SK-N-SH (cell line): ENCODE measurements at regions not wholly inside any gene's neighbourhood (a gene's known extent, or its start where the extent isn't known, plus 50 kb on each side); places are given as distances from the start of the nearest gene placed in this dataset.

Source experiments
- CTCF ChIA-PET: fragments of 300-600, 350-600 bp; formaldehyde crosslinking; extraction: SDS; loops from one replicate; lab custom pipeline; 2021; lab: Yijun Ruan, JAX
- POLR2A ChIA-PET: fragments of 350-600 bp; sonication (Branson Sonifier 250); formaldehyde crosslinking; extraction: SDS; loops from one replicate; lab custom pipeline; 2020; ENCODE audit warnings: antibody characterized with exemption, inconsistent platforms; lab: Yijun Ruan, JAX
- DNase-seq: peaks from one replicate; pipeline ENCODE4 v3.0.0; 2012
- H2AFZ ChIP-seq: fragments of 200-600 bp; sonication (generic); 2 replicates; pipeline ENCODE4 v1.8.1; 2016; ENCODE audit warnings: antibody characterized with exemption, mild to moderate bottlenecking, low read depth
- H3F3A ChIP-seq: fragments of 200-600 bp; sonication (generic); replicated peaks from 2 replicates; pipeline ENCODE3; 2016; ENCODE audit warnings: antibody characterized with exemption, mild to moderate bottlenecking; ENCODE audit not compliant: insufficient read depth
- H3K27ac ChIP-seq, 2 experiments: fragments of 200-500 bp in 1 of 2; fragments of 200-600 bp in 1 of 2; sonication (Bioruptor generic) in 1 of 2; sonication (generic), shearing (Covaris generic) in 1 of 2; 2 replicates each; pipeline versions ENCODE4 v1.5.1 to v1.6.1; 2014 to 2016; ENCODE audit warnings: low read depth in 2 of 2, inconsistent platforms in 1 of 2, low read length in 1 of 2, mild to moderate bottlenecking in 1 of 2, mixed read lengths in 1 of 2
- H3K27me3 ChIP-seq: fragments of 200-600 bp; sonication (generic), shearing (Covaris generic); 2 replicates; pipeline ENCODE4 v1.6.1; 2016; ENCODE audit warnings: mixed run types; ENCODE audit not compliant: insufficient read depth
- H3K36me3 ChIP-seq, 2 experiments: fragments of 200-500 bp in 1 of 2; fragments of 200-600 bp in 1 of 2; sonication (Bioruptor generic) in 1 of 2; sonication (generic) in 1 of 2; replicated peaks in 1 of 2; 2 replicates each; pipeline versions ENCODE3 to v1.5.1; 2014 to 2016; ENCODE audit warnings: low read length in 1 of 2, mild to moderate bottlenecking in 1 of 2; ENCODE audit not compliant: insufficient read depth in 2 of 2, control insufficient read depth in 1 of 2
- H3K4me1 ChIP-seq, 2 experiments: fragments of 200-500 bp in 1 of 2; fragments of 200-600 bp in 1 of 2; sonication (Bioruptor generic) in 1 of 2; sonication (generic), shearing (Covaris generic) in 1 of 2; 2 replicates each; pipeline versions ENCODE4 v1.5.1 to v1.6.1; 2014 to 2016; ENCODE audit warnings: low read depth in 1 of 2, low read length in 1 of 2, mixed run types in 1 of 2; ENCODE audit not compliant: insufficient read depth in 2 of 2, control insufficient read depth in 1 of 2
- H3K4me2 ChIP-seq: fragments of 200-600 bp; sonication (generic), shearing (Covaris generic); 2 replicates; pipeline ENCODE4 v1.6.1; 2017; ENCODE audit warnings: mixed run types
- H3K4me3 ChIP-seq, 2 experiments: fragments of 200-500 bp in 1 of 2; fragments of 200-600 bp in 1 of 2; sonication (Bioruptor generic) in 1 of 2; sonication (generic), shearing (Covaris generic) in 1 of 2; 2 replicates each; pipeline versions ENCODE4 v1.5.1 to v1.8.1; 2014 to 2016; ENCODE audit warnings: low read depth in 2 of 2, inconsistent platforms in 1 of 2, low read length in 1 of 2, mild to moderate bottlenecking in 1 of 2, mixed read lengths in 1 of 2, moderate library complexity in 1 of 2
- H3K79me2 ChIP-seq: fragments of 200-600 bp; sonication (generic); 2 replicates; pipeline ENCODE4 v1.8.1; 2017; ENCODE audit warnings: mild to moderate bottlenecking; ENCODE audit not compliant: insufficient read depth
- H3K9ac ChIP-seq: fragments of 200-600 bp; sonication (generic); 2 replicates; pipeline ENCODE4 v1.6.1; 2017; ENCODE audit warnings: mixed run types
- H3K9me2 ChIP-seq: fragments of 200-600 bp; sonication (generic); 2 replicates; pipeline ENCODE4 v1.6.1; 2017; ENCODE audit warnings: mixed run types
- H3K9me3 ChIP-seq: fragments of 200-600 bp; sonication (generic); 2 replicates; pipeline ENCODE4 v1.6.1; 2017; ENCODE audit warnings: mixed run types, mild to moderate bottlenecking, moderate library complexity
- H4K20me1 ChIP-seq: fragments of 200-600 bp; sonication (generic); 2 replicates; pipeline ENCODE4 v1.6.1; 2017; ENCODE audit warnings: mild to moderate bottlenecking, mixed run types; ENCODE audit not compliant: insufficient read depth
- CTCF ChIP-seq: fragments of 200-600 bp; sonication (generic); IDR thresholded peaks from 2 replicates; pipeline ENCODE4 v1.6.1; 2017; ENCODE audit warnings: antibody characterized with exemption, mild to moderate bottlenecking, moderate library complexity
- ELF1 ChIP-seq: IDR thresholded peaks from 2 replicates; pipeline ENCODE4 v1.4.0; 2012
- FOSL2 ChIP-seq: IDR thresholded peaks from 2 replicates; pipeline ENCODE4 v1.4.0; 2012; ENCODE audit warnings: low read depth, mild to moderate bottlenecking, moderate library complexity, borderline replicate concordance
- GABPA ChIP-seq: IDR thresholded peaks from 2 replicates; pipeline ENCODE4 v1.4.0; 2012; ENCODE audit warnings: low read depth, mild to moderate bottlenecking
- GATA2 ChIP-seq: sonication (generic); formaldehyde crosslinking; IDR thresholded peaks from 2 replicates; pipeline ENCODE4 v1.5.0; 2020; ENCODE audit warnings: mild to moderate bottlenecking, missing genetic modification reagents
- IRF3 ChIP-seq: fragments of 150-350 bp; IDR thresholded peaks from 2 replicates; pipeline ENCODE4 v1.6.1; 2016; ENCODE audit warnings: mild to moderate bottlenecking, low read depth, low read length
- JUND ChIP-seq: IDR thresholded peaks from 2 replicates; pipeline ENCODE4 v1.4.0; 2012
- MEF2A ChIP-seq: IDR thresholded peaks from 2 replicates; pipeline ENCODE4 v1.4.0; 2012; ENCODE audit warnings: low read depth, borderline replicate concordance
- MXI1 ChIP-seq: IDR thresholded peaks from 2 replicates; pipeline ENCODE4 v1.6.1; 2012; ENCODE audit warnings: mild to moderate bottlenecking, low read depth, low read length, improper control_type of control experiment
- NFIC ChIP-seq: IDR thresholded peaks from 2 replicates; pipeline ENCODE4 v1.4.0; 2012; ENCODE audit warnings: borderline replicate concordance
- NRF1 ChIP-seq: IDR thresholded peaks from 2 replicates; pipeline ENCODE4 v1.6.1; 2012; ENCODE audit warnings: low read depth, mild to moderate bottlenecking, low read length
- PBX3 ChIP-seq: IDR thresholded peaks from 2 replicates; pipeline ENCODE4; 2012
- POLR2AphosphoS5 ChIP-seq: IDR thresholded peaks from 2 replicates; pipeline ENCODE4 v1.6.1; 2012; ENCODE audit warnings: low read depth, low read length
- RAD21 ChIP-seq: IDR thresholded peaks from 2 replicates; pipeline ENCODE4 v1.6.1; 2012; ENCODE audit warnings: mild to moderate bottlenecking, low read length
- RFX5 ChIP-seq: IDR thresholded peaks from 2 replicates; pipeline ENCODE4 v1.6.1; 2012; ENCODE audit warnings: mild to moderate bottlenecking, improper control_type of control experiment, low read length
- TAF1 ChIP-seq: IDR thresholded peaks from 2 replicates; pipeline ENCODE4 v1.6.1; 2012; ENCODE audit warnings: low read depth, mild to moderate bottlenecking, low read length, moderate library complexity, borderline replicate concordance
- TCF12 ChIP-seq: IDR thresholded peaks from 2 replicates; pipeline ENCODE4 v1.4.0; 2012
- TEAD4 ChIP-seq: IDR thresholded peaks from 2 replicates; pipeline ENCODE4 v1.4.0; 2012; ENCODE audit warnings: mild to moderate bottlenecking, borderline replicate concordance; ENCODE audit not compliant: insufficient read depth
- USF1 ChIP-seq: IDR thresholded peaks from 2 replicates; pipeline ENCODE4 v1.4.0; 2012; ENCODE audit warnings: low read depth, borderline replicate concordance
- WGBS: methylation state at CpG from one replicate; pipeline ENCODE4 v1.1.6; 2017; ENCODE audit warnings: low lambda C conversion rate; 5-methylcytosine and 5-hydroxymethylcytosine counted together

GRCh38 chr3:35320646-35321407 is 318.5 kb upstream of the ARPP21 start:
- H3K27ac ChIP-seq: no peak overlapping the region
- no peak overlapping the region for H3K9ac ChIP-seq
- no peak overlapping the region for H2AFZ ChIP-seq
- H3K9me3 ChIP-seq: no peaks in the 10 kb centered on the region
- ChIA-PET CTCF (interaction anchor here (1.3 kb wide), 1 partner anchor 9 kb away, joined by 3 read pairs; no protein-coding TSS in a partner anchor), POLR2A (no interaction called here)
- H3K4me3 ChIP-seq: no peak overlapping the region
- no peak overlapping the region for H3K4me2 ChIP-seq
- WGBS: 57% methylated on average over 1 of the region's 1 CpG
- H3K9me2 ChIP-seq: no peaks in the 10 kb centered on the region
- no peak for TF ChIP-seq GABPA
- no peak for TF ChIP-seq RAD21
- TF ChIP-seq CTCF: no peak
- no peak for TF ChIP-seq MEF2A
- TF ChIP-seq ELF1: no peak
- TF ChIP-seq FOSL2: no peak
- TF ChIP-seq TEAD4: no peak
- TF ChIP-seq POLR2AphosphoS5: no peak
- TF ChIP-seq TAF1: no peak
- no peak for TF ChIP-seq RFX5
- TF ChIP-seq MXI1: no peak
- no peak for TF ChIP-seq USF1
- no peak for TF ChIP-seq TCF12
- TF ChIP-seq IRF3: no peak
- TF ChIP-seq GATA2 (CRISPR knock-in tag): no peak
- H3K4me1 ChIP-seq: no peaks in the 10 kb centered on the region
- no peaks in the 10 kb centered on the region for H3K36me3 ChIP-seq
- H3F3A ChIP-seq: peaks cover 4% of the 10 kb centered on the region
- DNase-seq: no peak
- H3K79me2 ChIP-seq: no peaks in the 10 kb centered on the region
- no peaks in the 10 kb centered on the region for H4K20me1 ChIP-seq
- no peaks in the 10 kb centered on the region for H3K27me3 ChIP-seq

- Histone ChIP-seq H3K4me1 (no peaks in the 10 kb centered on the region), H3F3A (peaks cover 4% of the 10 kb centered on the region), H3K9me2 (no peaks in the 10 kb centered on the region), H3K9ac (no peak overlapping the region), H3K27ac (peak overlapping the region in 1 of 2 experiments; percentile 68; a peak in 1 of 4 replicates), H3K4me3 (no peak overlapping the region), H4K20me1 (no peaks in the 10 kb centered on the region), H3K9me3 (no peaks in the 10 kb centered on the region), H3K79me2 (no peaks in the 10 kb centered on the region), H2AFZ (peak overlapping the region; percentile 67; the same call in 1 of the 2 replicates), H3K4me2 (no peak overlapping the region), H3K36me3 (no peaks in the 10 kb centered on the region), H3K27me3 (no peaks in the 10 kb centered on the region)
- POLR2A ChIA-PET: no interaction called here
- peak; percentile 66; the same call in 1 of the 2 replicates for TF ChIP-seq USF1
- no peak for TF ChIP-seq NFIC
- no peak for TF ChIP-seq TAF1
- TF ChIP-seq TCF12: peak; percentile 69
- peak; percentile 51; the same call in 1 of the 2 replicates for TF ChIP-seq FOSL2
- TF ChIP-seq CTCF: no peak
- TF ChIP-seq PBX3: peak; percentile 32; the same call in 1 of the 2 replicates
- peak; percentile 30; the same call in 1 of the 2 replicates for TF ChIP-seq JUND
- TF ChIP-seq MXI1: no peak
- TF ChIP-seq GATA2 (CRISPR knock-in tag): no peak
- TF ChIP-seq NRF1: no peak
- no peak for DNase-seq
- WGBS: 12% methylated on average over 4 of the region's 4 CpGs
- CTCF ChIA-PET: no interaction called here
These were observed 317.3 kb upstream of the ARPP21 start for GRCh38 chr3:35322070-35322469.
